GM18526 (cell line): ENCODE measurements at regions not wholly inside any gene's neighbourhood (a gene's known extent, or its start where the extent isn't known, plus 50 kb on each side); places are given as distances from the start of the nearest gene placed in this dataset.

ENCODE experiments used
- POLR2A ChIP-seq: IDR thresholded peaks from 3 replicates; pipeline ENCODE4 v1.6.1; 2011; ENCODE audit not compliant: insufficient read length; ENCODE audit errors: extremely low read depth

DNA sequence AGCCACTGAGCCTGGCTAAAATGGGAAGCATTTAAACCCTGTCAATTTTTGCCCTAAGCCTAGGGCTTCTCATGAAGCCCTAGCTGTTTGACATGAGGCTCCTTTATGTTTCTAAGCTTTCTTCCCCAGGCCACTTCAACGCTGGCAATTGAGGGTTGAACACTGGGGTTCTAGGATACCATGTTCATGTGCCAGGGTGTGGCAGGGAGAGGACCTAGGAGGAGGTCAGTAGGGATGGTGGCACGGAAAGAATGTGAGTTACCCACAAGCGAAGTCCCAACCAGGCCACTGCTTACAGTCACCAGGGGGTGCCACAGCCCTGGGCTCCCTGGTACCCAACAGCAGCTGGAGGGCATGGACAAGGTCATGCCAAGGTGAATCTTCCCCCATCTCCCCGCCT lies 90.8 kb upstream of the AJAP1 start:
- TF ChIP-seq POLR2A = no peak

DNA sequence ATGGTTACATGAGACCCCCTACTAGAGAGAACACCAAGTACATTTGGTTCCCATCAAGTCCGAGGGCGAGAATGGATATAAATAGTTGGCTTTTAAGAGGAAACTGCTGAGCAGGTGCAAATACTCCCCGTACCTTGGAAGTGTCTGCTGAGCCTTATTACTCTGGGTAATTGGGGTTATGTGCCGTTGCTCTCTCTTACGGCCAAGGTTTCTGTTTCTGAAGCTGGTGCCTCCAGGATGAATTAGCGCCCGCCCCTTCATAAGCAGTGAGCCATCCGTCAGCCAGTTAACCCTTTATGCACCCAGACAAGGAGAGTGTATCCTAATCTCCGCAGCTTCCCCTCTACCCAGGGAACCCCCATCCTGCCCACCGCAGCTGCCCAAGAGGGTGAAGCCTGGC lies 90.4 kb upstream of the AJAP1 start:
- no peak for TF ChIP-seq POLR2A

DNA sequence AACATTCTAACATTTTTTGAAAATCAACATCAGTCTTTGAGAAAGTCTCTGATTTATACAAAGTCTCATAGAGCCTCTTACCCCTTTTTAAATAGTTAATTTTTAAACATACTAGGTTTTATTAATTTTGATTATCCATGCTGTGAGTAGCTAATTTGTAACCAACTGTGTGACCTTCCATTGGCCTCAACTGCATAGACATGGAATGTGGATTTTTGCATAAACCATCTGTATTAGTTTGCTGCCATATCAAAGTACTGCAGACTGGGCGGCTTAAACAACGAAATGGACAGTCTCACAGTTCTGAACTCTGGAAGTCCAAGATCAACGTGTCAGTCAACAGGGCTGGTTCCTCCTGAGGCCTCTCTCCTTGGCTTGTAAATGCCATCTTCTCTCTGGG lies 89.2 kb upstream of the AJAP1 start:
- no peak for TF ChIP-seq POLR2A

GRCh38 chr1:4565801-4566449 lies 88.5 kb upstream of the AJAP1 start:
- TF ChIP-seq POLR2A = no peak

GRCh38 chr1:4571263-4571662 lies 83.1 kb upstream of the AJAP1 start:
- TF ChIP-seq POLR2A = no peak

GRCh38 chr1:4573526-4573925 lies 80.9 kb upstream of the AJAP1 start:
- TF ChIP-seq POLR2A = no peak

DNA sequence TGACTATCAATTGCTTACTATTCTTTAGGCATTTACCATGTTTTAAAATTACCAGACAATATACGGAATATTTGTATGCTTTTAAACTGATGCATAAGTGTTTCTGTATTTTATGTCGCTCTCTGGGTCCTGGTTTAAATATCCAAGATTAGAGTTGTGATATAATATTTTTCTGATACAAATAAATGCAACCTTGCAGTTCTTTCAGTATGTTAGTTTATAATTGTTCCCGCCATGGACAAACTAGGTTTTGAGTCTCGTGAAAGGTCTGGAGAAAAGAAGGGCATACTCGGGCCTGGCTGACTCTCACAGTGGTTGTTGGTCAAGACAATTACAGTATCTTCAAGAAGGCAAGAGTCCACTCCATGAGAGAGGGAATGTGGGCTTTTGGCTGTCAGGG lies 72.6 kb upstream of the AJAP1 start:
- TF ChIP-seq POLR2A = no peak

GRCh38 chr1:4584449-4584848 lies 70.0 kb upstream of the AJAP1 start:
- no peak for TF ChIP-seq POLR2A

DNA sequence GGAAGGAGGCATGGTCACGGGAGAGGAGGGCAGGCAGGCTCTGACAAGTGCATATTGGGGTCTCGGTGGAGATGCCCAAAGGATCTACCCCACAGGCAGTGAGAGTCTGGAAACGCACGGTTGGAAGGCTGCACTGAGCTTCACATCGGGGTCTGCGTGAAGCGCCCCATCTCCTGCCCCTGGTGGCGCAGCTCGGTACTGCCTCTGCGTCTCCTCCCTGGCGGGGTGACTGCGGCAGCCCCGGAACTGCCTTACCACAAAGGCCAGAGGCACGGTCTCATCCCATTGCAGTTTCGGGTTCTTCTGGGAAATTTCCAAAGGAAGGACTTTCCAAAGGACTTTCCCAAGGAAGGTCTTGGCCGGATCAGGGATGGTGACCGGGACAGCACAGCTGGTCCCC lies 69.2 kb upstream of the AJAP1 start:
- TF ChIP-seq POLR2A = no peak

- no peak for TF ChIP-seq POLR2A
These were observed 68.7 kb upstream of the AJAP1 start for GRCh38 chr1:4585705-4586104.

GRCh38 chr1:4586611-4587160 lies 67.7 kb upstream of the AJAP1 start:
- TF ChIP-seq POLR2A = no peak

- TF ChIP-seq POLR2A = no peak
These were observed 66.7 kb upstream of the AJAP1 start for GRCh38 chr1:4587721-4588120.

- no peak for TF ChIP-seq POLR2A
These were observed 63.7 kb upstream of the AJAP1 start for GRCh38 chr1:4590756-4591155.

- TF ChIP-seq POLR2A = no peak
These were observed 62.5 kb upstream of the AJAP1 start for GRCh38 chr1:4591926-4592325.

GRCh38 chr1:4593106-4593505 lies 61.3 kb upstream of the AJAP1 start:
- no peak for TF ChIP-seq POLR2A

- TF ChIP-seq POLR2A = no peak
These were observed 60.0 kb upstream of the AJAP1 start for GRCh38 chr1:4594286-4594991.
